ENCODE measurements at regions not wholly inside any gene's neighbourhood (a gene's known extent, or its start where the extent isn't known, plus 50 kb on each side); places are given as distances from the start of the nearest gene placed in this dataset.
"Not testable (repeated sequence)": the region's sequence is repeated elsewhere in the genome, so short reads cannot be mapped to it uniquely, and the experiment has no call there.

DNA sequence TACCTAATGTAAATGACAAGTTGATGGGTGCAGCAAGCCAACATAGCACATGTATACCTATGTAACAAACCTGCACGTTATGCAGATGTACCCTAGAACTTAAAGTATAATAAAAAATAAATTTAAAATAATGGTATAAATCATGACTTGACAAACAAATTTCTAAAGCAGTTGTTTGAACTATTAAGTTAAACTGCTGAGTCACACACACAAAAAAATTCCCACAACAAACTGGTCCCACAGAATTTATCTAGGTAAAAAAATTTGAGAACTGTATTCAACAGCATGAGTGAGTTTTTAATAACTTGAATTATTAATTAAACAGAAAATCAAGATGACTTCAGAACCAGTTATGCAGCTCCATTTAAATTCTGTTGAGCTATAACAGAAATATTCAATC is 186.0 kb upstream of the SOX6 start:
- no peak for DNase-seq (ENCODE audit: low read depth in 3 of 3, low spot score in 2 of 3)

DNA sequence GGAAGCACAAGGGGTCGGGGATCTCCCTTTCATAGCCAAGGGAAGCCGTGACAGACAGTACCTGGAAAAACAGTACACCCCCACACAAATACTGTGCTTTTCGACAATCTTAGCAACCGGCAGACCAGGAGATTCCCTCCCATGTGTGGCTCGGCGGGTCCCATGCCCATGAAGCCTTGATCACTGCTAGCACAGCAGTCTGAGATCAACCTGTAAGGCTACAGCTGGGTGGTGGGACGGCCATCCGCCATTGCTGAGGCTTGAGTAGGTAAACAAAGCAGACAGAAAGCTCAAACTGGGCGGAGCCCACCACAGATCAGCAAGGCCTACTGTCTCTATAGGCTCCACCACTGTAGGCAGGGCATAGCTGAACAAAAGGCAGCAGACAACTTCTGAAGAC is 180.2 kb upstream of the SOX6 start:
- no peak for DNase-seq (ENCODE audit: low read depth in 3 of 3, low spot score in 2 of 3)

DNA sequence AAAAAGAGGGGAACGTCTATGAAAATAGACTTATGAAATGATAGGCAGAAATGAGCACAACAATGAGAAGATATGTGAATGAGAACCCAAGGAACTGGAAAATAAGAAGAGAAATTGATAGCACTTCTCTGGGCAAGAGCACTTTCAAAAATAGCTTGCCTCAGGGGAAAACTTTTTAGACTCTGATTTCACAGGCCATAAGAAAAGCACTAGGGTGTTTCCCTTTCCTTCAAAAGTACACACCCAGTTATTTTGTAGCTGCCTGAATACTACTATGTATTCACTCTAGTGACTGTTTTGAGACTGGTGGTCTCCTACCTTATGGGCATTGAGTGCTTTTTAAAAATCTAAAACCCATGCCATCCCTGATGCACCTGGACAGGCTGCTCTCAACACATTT is 172.3 kb upstream of the SOX6 start:
- DNase-seq (ENCODE audit: low read depth in 3 of 3, low spot score in 2 of 3): no peak

DNA sequence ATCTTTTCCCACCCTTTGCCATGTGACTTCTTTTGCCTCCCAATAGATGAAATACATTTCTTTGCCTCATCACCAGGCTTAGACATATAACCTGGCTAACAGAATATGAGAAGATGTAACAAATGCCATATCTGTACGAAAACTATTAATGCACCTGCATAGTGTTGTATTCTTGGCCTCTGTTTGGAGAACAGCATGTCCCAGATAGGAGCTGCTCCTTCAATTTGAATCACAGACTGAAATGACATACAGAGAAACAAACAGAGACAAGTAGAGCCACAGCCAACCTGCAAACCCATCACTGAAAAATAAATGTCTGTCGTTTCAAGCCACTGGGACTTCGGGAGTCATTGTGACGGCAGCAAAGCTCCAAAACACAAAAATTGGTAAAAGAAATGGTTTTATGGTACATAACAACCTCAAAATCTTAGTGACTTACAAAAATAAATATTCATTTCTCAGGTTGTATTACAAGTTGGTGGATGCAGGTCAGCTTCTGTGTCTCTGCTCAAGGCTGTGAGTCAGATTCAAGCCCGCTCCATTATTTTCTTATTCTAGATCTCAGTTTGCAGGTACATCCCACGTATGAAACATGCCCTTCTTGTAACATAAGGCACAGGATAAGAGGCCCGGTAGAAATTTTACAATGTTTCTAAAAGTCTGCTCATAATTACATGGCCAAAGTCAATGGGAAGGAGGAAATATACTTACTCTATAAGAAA is 171.3 kb upstream of the SOX6 start:
- DNase-seq (ENCODE audit: low read depth in 3 of 3, low spot score in 2 of 3): no peak

DNA sequence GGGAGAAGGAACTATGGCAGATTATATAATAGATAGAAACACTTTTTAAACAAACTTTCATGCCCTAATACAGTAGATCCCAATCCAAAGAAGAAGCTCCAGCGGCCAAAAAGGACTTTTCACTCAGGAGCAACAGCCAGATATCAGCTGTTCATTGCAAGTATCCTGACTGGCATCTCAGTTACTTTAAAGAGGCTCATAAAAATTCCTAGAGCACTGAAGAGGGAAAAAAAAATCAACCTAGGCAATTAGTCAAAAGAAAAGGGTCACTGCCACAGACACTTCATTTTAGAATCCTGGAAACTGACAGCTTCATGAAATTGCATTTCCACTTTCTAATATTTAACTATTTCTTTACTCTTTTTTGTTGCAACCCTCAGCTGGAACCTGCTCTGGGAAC is 170.6 kb upstream of the SOX6 start:
- no peak for DNase-seq (ENCODE audit: low read depth in 3 of 3, low spot score in 2 of 3)

DNA sequence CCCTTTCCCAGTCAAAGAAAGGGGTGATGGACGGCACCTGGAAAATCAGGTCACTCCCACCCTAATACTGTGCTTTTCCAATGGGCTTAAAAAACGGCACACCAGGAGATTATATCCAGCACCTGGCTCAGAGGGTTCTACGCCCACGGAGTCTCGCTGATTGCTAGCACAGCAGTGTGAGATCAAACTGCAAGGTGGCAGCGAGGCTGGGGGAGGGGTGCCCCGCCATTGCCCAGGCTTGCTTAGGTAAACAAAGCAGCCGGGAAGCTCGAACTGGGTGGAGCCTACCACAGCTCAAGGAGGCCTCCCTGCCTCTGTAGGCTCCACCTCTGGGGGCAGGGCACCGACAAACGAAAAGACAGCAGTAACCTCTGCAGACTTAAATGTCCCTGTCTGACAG is 164.4 kb upstream of the SOX6 start:
- not testable (repeated sequence) for DNase-seq (ENCODE audit: low read depth in 3 of 3, low spot score in 2 of 3)

DNA sequence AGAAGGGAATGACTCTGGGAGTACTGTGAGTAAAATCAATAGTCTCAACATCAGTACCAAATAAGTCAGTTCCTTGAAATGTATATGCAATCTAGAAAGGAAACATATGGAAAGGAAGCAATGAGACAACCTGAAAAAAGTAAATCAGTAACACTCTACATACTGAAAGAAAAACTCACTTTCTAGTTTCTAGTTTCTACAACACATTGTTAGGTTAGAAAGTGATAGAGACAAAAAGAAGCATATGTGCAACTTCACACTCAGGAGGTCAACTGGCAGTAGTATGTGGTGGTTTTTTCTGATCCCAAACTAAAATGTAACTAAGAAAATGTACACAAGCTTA is 156.5 kb upstream of the SOX6 start:
- DNase-seq (ENCODE audit: low read depth in 3 of 3, low spot score in 2 of 3): no peak

DNA sequence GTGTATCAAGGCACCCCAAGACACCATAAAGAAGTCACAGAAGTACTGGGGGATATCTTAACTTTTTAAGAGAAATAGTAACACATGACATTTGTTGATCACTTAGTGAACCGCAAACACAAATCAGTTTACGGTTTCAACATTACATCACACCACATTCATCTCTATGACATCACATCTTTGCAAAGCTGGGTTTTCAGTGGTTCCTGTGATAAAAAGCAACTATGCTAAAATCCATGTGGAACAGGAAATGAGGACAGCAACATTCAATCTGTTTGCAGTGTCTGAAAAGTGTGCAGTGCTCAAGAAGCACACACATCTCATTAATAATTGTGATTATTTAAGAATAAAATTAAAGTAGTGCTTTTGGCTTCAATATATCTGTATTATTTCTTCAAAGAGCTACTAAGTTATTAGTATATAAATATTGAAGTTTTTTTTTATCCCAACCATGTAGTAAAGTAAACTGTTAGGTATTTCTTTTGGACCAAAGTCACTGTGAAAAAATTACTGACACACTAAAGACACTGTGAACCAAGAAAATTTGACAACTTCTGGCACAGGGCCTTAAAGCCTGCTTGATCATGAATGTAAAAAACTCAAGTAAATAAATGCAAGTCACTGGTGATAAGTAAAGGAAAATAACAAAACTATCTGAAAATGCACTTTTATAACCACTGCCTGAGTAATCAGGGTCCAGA is 156.0 kb upstream of the SOX6 start:
- DNase-seq (ENCODE audit: low read depth in 3 of 3, low spot score in 2 of 3): no peak

DNA sequence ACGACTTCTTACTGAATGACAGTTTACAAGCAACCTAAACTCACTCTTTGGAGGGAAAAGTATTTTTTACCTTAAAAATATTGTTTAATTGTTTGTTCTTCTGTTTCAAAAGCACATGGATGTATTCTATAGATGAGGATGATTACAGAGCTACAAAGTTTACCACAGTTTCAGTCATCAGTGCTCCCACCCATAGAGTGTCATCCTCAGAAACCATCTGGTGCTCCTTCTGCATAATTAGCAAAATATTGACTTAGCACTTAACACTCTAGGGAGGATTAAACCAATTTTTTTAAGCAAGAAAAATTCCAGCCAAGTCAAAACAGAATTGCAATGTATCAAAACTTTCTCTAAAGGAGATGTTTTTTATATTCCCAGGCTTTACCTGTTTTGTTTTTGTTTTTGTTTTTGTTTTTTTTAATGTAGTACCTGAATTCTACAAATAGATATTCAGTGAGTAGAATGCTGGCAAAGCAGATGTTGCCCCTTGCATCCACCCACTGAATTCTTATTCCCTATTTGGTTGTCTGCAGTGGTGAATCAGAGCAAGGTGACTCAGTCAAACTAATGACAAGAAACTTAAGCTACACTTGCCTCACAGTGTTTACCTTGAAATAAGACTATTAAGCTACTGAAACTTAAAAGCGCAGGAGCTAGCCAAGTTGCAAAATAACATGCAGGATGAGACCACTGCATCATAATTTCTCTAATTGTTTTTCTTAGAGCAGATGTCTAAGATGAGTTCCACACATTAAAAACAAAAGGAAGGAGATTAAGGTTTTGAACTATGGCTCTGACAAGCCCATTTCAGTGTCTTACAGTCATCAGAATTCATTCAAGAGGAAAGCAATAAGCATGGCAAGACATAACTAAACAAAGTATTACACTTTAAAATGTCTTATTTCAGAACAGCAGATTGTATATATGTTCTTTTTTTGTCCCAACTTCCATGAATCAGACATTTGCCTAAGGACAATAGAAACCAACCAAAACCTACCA is 155.1 kb upstream of the SOX6 start:
- DNase-seq (ENCODE audit: low read depth in 3 of 3, low spot score in 2 of 3): no peak

DNA sequence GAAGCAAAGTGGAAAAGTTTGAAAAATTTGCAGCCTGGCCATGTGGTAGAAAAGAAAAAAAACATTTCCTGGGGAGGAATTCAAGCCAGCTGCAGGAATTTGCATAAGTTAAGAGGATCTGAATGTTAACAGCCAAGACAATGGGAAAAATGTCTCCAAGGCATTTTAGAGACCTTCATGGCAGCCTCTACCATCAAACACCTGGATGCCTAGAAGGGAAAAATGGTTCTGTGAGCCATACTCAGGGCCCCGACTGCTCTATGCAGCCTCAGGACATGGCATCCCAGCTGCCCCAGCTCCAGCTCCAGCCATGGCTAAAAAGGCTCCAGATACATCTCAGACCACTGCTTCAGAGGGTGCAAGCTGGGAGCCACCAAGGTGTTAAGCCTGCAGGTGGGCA is 149.1 kb upstream of the SOX6 start:
- no peak for DNase-seq (ENCODE audit: low read depth in 3 of 3, low spot score in 2 of 3)

DNA sequence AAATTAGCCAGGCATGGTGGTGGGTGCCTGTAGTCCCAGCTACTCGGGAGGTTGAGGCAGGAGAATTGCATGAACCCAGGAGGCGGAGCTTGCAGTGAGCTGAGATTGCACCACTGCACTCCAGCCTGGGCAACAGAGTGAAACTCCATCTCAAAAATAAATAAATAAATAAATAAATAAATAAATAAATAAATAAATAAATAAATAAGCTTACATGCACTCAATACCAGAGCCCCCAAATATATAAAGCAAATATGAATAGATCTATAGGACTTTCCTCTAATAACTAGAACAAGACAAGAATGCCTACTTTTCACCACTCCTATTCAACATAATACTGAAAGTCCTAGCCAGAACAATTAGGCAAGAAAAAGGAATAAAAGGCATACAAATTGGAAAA is 147.5 kb upstream of the SOX6 start:
- not testable (repeated sequence) for DNase-seq (ENCODE audit: low read depth in 3 of 3, low spot score in 2 of 3)

DNA sequence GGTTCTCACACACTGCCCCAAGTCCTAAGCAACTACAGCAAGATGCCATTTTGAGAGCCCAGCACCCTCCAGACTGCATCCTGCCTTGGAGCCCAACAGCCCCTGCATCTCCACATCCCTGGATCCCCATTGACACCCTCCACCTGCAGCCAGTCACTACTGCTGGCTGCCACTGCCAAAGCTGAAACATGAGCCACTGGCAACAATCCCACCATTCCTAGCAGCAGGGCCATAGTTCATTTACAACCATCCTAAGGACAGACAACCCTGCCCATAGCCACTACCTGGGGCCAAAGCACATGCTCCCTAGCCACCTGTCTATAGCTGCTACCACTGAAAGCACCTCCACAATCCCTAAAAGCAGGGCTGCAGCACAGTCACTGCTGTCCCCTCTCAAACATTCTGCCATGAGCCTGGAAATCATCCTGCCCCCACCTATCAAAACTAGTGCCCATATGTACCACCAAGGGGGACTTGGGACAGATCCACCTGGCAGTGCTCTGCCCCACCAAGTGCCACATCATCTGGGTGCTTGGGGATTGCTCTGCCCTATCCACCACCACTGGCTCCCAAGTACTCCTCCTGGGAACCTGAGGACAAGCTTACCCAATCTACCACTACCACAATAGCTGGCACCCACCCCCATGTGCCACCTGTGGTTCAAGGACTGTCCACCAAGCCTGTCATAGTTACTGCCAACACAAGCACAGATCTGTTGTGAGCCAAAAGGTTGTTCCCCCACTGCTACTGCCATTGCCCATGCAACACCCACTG is 138.8 kb upstream of the SOX6 start:
- DNase-seq (ENCODE audit: low read depth in 3 of 3, low spot score in 2 of 3): no peak

DNA sequence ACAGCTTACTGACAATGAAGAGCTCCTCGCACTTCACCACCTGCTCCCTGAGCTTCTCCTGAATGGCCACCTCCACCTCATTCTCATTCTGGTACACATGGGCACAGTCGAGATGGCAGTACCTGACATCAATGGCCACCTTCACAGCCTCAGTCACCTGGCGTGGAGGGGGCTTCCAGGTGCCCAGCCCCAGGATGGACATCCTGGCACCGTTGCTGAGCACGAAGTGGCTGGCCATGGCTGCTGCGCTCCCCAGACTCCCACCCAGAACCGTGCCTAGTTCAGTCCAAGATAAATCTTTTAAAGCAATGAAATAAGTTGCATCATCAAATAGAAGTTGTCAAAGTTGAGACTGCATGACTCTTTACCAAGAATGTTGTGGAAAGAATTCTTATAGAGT is 128.1 kb upstream of the SOX6 start:
- DNase-seq (ENCODE audit: low read depth in 3 of 3, low spot score in 2 of 3): no peak

DNA sequence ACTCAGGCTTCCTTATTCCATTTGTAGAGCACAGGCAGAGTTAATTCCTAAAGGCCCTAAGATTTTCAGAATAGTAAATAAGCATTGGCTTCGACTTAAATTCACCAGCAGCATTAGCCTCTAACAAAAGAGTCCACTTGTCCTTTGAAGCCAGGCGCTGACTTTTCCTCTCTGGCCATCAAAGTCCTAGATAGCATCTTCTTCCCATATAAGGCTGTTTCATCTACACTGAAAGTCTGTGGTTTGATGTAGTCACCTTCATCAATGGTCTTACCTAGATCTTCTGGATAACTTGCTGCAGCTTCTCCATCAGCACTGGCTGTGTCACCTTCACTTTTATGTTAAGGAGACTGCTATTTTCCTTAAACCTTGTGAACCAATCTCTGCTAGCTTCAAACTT is 118.3 kb upstream of the SOX6 start:
- no peak for DNase-seq (ENCODE audit: low read depth in 3 of 3, low spot score in 2 of 3)

DNA sequence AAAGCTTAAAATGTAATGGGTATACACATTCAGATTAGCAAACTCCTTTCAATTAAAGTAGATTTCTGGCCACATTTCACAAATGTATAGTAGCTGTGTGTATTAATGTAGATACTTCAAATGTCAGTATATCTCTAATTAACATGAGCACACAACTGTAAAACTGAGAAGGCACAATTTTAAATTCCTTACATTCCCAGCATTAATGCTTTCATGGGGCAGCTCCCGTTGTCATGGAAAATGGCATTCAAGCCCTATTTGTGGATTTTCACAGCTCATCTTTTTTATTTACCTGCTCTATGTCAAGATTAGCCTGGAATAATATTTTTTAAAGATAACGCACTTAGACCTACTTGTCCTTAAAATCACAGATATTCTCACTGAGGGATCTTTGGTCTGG is 113.6 kb upstream of the SOX6 start:
- DNase-seq (ENCODE audit: low read depth in 3 of 3, low spot score in 2 of 3): no peak

DNA sequence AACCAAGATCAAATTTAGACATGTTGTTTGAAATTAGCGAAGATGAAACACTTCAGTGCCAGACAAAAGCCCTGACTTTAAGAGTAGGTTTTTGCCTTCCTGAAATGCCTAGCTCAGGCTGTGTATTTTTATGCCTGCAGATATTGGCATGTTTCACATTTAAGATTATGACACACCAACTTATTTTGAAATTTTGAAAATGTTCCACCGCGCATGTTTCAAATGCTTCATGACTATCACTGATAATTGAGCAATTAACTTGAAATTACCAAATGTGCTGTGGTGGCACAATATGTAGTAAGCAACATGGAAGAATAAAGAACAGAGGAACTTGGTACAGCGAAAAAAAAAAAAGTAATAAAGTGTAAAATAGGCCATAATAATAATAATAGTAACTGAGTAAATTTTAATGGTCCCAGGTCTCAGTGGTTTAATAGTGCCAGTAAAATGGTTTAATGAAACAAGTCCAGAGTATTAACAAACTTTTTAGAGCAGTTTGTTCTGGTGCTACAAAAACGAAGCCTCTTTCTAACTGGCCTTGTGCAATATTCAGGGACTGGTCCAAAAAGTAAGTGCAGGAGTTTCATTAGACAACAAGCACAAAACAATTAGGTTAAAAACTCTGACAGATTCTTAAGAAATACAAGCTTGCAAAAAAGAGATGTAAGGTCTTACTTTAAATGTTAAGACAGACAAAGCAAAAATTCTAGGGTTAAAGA is 112.5 kb upstream of the SOX6 start:
- DNase-seq (ENCODE audit: low read depth in 3 of 3, low spot score in 2 of 3): no peak

DNA sequence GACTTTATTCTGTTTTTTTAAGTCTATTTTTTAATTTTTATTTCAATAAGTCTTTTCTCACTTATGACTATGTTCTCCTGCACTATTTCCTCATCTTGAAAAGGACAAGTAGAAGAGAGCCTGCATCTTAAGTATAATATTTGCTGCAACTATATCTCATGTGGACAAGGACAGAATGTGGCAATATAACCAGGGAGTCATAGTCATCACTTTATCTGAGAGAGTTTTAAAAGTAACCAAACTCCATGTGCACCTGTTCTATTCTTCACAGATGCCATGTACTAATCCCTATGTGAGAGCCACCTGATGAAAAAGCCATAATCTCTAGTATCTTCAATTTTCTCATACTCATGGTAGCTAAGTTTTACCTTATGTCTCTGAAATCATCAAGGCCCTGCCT is 104.2 kb upstream of the SOX6 start:
- no peak for DNase-seq (ENCODE audit: low read depth in 3 of 3, low spot score in 2 of 3)

DNA sequence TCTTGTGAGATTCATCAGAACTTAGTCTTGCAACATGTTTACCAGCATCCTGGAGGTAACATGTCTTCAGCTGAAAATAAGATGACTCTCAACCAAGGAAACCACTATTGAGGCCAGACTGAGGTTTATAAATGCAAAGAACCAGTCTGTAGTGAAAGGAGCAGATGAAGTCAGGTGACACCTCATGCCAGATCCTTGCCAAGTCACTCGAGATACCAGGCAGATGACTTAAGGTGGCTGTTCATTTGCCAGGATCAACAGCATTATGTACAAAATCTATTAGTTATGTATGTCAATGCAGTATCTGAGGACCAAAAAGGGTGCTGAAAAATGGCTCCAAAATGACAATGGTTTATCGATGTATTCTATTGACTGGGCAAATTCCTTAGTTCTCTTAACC is 100.0 kb upstream of the SOX6 start:
- no peak for DNase-seq (ENCODE audit: low read depth in 3 of 3, low spot score in 2 of 3)

DNA sequence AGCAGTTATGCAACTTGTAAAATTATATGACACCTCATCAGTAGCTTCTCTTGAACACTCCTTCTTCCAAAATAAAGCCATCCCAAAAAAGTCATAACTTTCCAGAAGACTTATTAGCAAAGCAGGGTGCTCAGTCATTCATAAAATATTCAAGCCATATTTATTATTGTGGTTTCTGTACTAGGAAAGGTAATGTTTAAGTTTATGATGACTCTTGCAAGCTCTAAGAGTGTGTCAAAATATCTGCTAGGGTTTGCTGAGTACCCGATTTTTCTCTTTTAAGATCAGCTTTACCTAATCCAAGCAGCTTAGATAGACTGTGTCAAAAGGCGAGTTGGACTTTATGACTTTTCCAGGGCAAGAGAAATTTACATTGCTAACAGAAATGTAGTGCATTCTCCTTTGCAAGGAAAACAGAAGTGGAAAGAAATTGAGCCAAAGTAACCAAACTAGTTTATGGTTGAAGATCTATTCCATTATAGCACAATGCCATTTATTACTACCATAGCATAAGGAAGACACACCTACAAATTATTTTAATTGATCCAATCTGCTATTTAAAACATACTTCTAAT is 98.0 kb upstream of the SOX6 start:
- DNase-seq (ENCODE audit: low read depth in 3 of 3, low spot score in 2 of 3): no peak

Measured in right renal cortex interstitium (tissue), 3 donors.